Bronchial epithelial cell (primary cell): ENCODE measurements at regions not wholly inside any gene's neighbourhood (a gene's known extent, or its start where the extent isn't known, plus 50 kb on each side); places are given as distances from the start of the nearest gene placed in this dataset.

Experiments
- DNase-seq: peaks from one replicate; pipeline ENCODE4 v3.0.0-alpha.2; 2010; ENCODE audit warnings: low read depth
- FAIRE-seq: peaks from 2 replicates; lab custom pipeline; 2011; peaks lifted over from hg19 to GRCh38; lab: Jason Lieb, UNC
- H3K27me3 ChIP-seq: 2 replicates; pipeline ENCODE4 v1.5.1; 2011; ENCODE audit warnings: low read length; ENCODE audit not compliant: control insufficient read depth, insufficient read depth
- H3K36me3 ChIP-seq: 2 replicates; pipeline ENCODE4 v1.5.1; 2011; ENCODE audit warnings: low read length; ENCODE audit not compliant: control insufficient read depth, insufficient read depth
- H3K4me3 ChIP-seq: 2 replicates; pipeline ENCODE4 v1.5.1; 2011; ENCODE audit warnings: mild to moderate bottlenecking, low read depth, low read length, control low read depth
- CTCF ChIP-seq: IDR thresholded peaks from 2 replicates; pipeline ENCODE4 v1.5.1; 2011; ENCODE audit warnings: mild to moderate bottlenecking, moderate library complexity, low read length, control low read depth, inconsistent platforms; ENCODE audit not compliant: insufficient read depth, severe bottlenecking

GRCh38 chr20:39310363-39310995 is 348.3 kb downstream of the DHX35 start:
- no peak for DNase-seq
- TF ChIP-seq CTCF: no peak
- Histone ChIP-seq H3K27me3 (no peaks in the 10 kb centered on the region), H3K36me3 (no peaks in the 10 kb centered on the region), H3K4me3 (no peak overlapping the region)
- no peak for FAIRE-seq

GRCh38 chr20:39309458-39309857 is 347.3 kb downstream of the DHX35 start:
- H3K4me3 ChIP-seq: no peak overlapping the region
- no peak for TF ChIP-seq CTCF
- H3K36me3 ChIP-seq: no peaks in the 10 kb centered on the region
- H3K27me3 ChIP-seq: no peaks in the 10 kb centered on the region
- DNase-seq (no peak), FAIRE-seq (no peak)

GRCh38 chr20:39302312-39302711 is 340.2 kb downstream of the DHX35 start:
- TF ChIP-seq CTCF: no peak
- H3K36me3 ChIP-seq: no peaks in the 10 kb centered on the region
- DNase-seq: no peak
- H3K4me3 ChIP-seq: no peak overlapping the region
- H3K27me3 ChIP-seq: no peaks in the 10 kb centered on the region
- FAIRE-seq: no peak

GRCh38 chr20:39299783-39300182 is 337.6 kb downstream of the DHX35 start:
- H3K36me3 ChIP-seq: no peaks in the 10 kb centered on the region
- no peak overlapping the region for H3K4me3 ChIP-seq
- no peaks in the 10 kb centered on the region for H3K27me3 ChIP-seq
- DNase-seq (no peak), FAIRE-seq (no peak)
- TF ChIP-seq CTCF: no peak

GRCh38 chr20:39298571-39299506 is 336.7 kb downstream of the DHX35 start:
- DNase-seq: no peak
- Histone ChIP-seq H3K27me3 (no peaks in the 10 kb centered on the region), H3K4me3 (no peak overlapping the region), H3K36me3 (no peaks in the 10 kb centered on the region)
- TF ChIP-seq CTCF: no peak
- no peak for FAIRE-seq
